Central memory CD8-positive, alpha-beta T cell (primary cell): ENCODE measurements at regions not wholly inside any gene's neighbourhood (a gene's known extent, or its start where the extent isn't known, plus 50 kb on each side); places are given as distances from the start of the nearest gene placed in this dataset.

Source experiments
- ATAC-seq: fragments of 150-1000 bp; cut with Tn5 transposase; replicated peaks from 2 replicates; pipeline ENCODE4 v1.10.0; 2022; ENCODE audit warnings: mild to moderate bottlenecking, moderate FRiP score, moderate number of reproducible peaks; ENCODE audit not compliant: poor library complexity, severe bottlenecking; ENCODE audit errors: extremely low read depth
- DNase-seq, 2 donors: peaks; one replicate each; pipeline ENCODE4 v3.0.0; 2021; ENCODE audit warnings: low spot score in 2 of 2
- H3K27ac Mint-ChIP-seq: one replicate; pipeline ENCODE4 v1.8.0; 2022; ENCODE audit warnings: low read depth, mild to moderate bottlenecking, moderate library complexity, mixed read lengths
- H3K27me3 Mint-ChIP-seq: one replicate; pipeline ENCODE4 v1.8.0; 2022; ENCODE audit warnings: mixed read lengths
- H3K36me3 Mint-ChIP-seq: one replicate; pipeline ENCODE4 v1.8.0; 2022; ENCODE audit warnings: mild to moderate bottlenecking, moderate library complexity, mixed read lengths; ENCODE audit not compliant: insufficient read depth
- H3K4me1 Mint-ChIP-seq: one replicate; pipeline ENCODE4 v1.8.0; 2022; ENCODE audit warnings: mixed read lengths
- H3K4me3 Mint-ChIP-seq: one replicate; pipeline ENCODE4 v1.8.0; 2022; ENCODE audit warnings: mild to moderate bottlenecking, moderate library complexity, mixed read lengths
- H3K9me3 Mint-ChIP-seq: one replicate; pipeline ENCODE4 v1.8.0; 2022; ENCODE audit warnings: mixed read lengths

DNA sequence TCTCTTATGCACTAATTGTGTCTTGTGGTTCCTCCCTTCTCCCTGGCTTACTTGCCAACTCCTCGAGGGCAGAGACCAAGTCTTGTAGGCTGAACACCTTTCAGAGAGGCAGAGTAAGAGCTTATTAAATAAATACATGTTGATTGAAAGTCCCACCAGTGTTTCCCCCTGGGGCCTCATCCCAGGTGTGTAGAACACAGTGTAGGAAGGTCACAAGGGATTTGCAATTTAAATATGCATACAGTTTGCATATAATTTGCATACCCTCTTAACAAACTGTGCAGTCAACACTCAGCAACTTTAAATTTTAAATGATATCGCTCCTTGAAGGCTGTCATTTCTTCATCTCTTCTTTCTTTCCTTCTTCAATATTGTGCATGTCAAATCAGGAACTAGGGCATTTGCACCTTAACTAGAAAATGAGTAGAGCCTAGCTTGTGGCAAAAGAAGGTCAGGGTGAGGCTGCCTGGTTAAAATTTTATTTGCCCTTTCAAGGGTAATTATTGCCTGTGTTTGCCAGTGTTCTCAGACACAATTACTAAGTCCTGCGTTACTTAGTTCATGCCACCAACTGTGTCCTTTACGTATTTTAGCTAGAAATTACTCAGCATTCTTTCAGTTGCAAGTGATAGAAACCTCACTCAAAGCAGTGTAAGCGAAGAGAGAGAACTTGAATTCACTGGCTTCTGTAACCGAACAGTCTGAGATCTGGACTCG lies 465.7 kb downstream of the HAPSTR1 start:
- DNase-seq (no peak), ATAC-seq (no peak)
- Mint-ChIP-seq H3K27ac (no peak overlapping the region), H3K4me3 (no peak overlapping the region), H3K36me3 (no peaks in the 10 kb centered on the region), H3K4me1 (no peaks in the 10 kb centered on the region), H3K9me3 (peaks cover 20% of the 10 kb centered on the region), H3K27me3 (no peaks in the 10 kb centered on the region)

DNA sequence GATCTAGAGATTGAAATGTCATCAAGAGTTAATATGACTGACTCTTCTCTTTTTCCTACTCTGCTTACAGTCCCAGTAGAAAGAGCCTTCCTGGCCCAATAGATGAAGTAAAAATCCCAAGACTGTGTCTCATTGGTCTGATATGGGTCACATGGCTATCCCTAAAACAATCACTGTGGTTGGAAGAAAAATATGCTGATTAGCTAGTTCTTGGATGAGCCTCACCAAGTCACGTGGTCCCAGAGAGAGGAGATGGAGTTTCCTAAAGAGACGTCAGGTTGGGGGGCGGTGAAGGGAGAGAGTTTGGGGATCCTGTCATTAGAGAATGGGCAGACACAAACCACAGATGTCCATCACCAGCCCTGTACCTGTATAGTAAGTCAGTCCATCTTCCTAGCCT lies 466.3 kb downstream of the HAPSTR1 start:
- no peak overlapping the region for H3K27ac Mint-ChIP-seq

DNA sequence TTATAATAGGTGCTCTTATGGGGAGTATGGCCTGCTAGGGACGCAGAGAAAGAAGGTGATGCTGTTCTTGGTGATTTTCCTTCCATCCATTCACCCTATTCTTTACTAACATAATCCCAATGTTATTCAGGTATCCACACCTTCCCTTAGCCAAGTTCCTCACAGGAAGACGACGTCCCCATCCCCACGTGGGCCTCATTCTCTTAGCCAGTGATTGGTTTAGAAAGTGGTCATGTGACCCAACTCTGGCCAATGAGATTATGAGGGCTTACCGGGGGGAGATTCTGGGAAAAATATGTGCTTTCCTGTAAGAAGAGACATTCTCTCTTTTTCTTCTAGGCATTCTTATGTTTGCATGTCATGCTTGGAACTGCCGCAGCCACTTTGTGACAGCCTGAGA lies 474.7 kb downstream of the HAPSTR1 start:
- no peak overlapping the region for H3K4me3 Mint-ChIP-seq

More for the DNA sequence above, 466.3 kb downstream of the HAPSTR1 start:
- Mint-ChIP-seq H3K4me3 (no peak overlapping the region), H3K27me3 (no peaks in the 10 kb centered on the region), H3K9me3 (peaks cover 20% of the 10 kb centered on the region), H3K4me1 (no peaks in the 10 kb centered on the region), H3K36me3 (no peaks in the 10 kb centered on the region)
- ATAC-seq = no peak
- no peak for DNase-seq

DNA sequence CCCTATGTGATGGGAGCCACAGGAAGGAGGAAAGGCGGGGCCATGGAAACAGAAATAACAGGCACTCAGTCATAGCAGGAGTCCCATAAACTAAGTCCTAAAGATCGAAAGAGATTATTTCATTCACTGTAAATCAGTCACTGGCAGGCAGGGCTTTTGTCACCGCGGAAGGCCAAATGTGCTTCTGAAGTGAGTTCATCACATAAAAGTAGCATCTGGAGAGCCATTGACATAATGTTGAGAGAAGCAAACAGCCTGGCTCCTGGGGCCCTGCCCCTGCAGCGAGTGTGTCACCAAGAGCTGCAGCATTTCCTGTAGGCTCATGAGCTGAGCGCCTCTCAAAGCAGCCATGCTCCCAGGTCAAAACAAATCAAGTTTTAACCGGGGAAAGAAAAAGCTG lies 476.2 kb downstream of the HAPSTR1 start:
- DNase-seq (no peak), ATAC-seq (no peak)
- Mint-ChIP-seq H3K9me3 (no peaks in the 10 kb centered on the region), H3K27me3 (no peaks in the 10 kb centered on the region), H3K27ac (no peak overlapping the region), H3K4me3 (no peak overlapping the region), H3K4me1 (no peaks in the 10 kb centered on the region), H3K36me3 (no peaks in the 10 kb centered on the region)

More for the DNA sequence above, 474.7 kb downstream of the HAPSTR1 start:
- DNase-seq (no peak), ATAC-seq (no peak)
- H3K4me1 Mint-ChIP-seq = no peaks in the 10 kb centered on the region
- no peaks in the 10 kb centered on the region for H3K27me3 Mint-ChIP-seq
- H3K9me3 Mint-ChIP-seq = no peaks in the 10 kb centered on the region
- no peaks in the 10 kb centered on the region for H3K36me3 Mint-ChIP-seq
- no peak overlapping the region for H3K27ac Mint-ChIP-seq

DNA sequence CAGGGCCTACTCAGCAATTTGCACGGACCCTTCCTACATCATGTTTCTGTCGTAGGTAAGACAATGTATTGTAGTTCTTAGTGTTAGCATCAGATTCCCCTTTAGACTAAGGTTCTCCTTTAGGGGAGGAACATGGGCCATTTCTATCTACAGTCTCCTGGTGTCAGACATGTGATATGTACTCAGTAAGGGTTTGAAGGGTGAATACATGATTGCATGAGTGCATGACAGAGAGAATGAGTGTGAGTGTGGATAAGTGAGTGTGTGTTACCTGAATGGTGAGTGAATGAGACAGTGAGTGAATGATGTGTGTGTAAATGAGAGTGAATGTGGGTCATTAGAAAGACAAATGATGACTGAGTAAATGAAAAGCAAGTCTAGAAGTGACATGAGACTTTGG lies 476.8 kb downstream of the HAPSTR1 start:
- no peaks in the 10 kb centered on the region for H3K36me3 Mint-ChIP-seq
- H3K9me3 Mint-ChIP-seq = no peaks in the 10 kb centered on the region
- no peaks in the 10 kb centered on the region for H3K4me1 Mint-ChIP-seq
- ATAC-seq (no peak), DNase-seq (no peak)
- no peak overlapping the region for H3K4me3 Mint-ChIP-seq
- no peaks in the 10 kb centered on the region for H3K27me3 Mint-ChIP-seq
- no peak overlapping the region for H3K27ac Mint-ChIP-seq

DNA sequence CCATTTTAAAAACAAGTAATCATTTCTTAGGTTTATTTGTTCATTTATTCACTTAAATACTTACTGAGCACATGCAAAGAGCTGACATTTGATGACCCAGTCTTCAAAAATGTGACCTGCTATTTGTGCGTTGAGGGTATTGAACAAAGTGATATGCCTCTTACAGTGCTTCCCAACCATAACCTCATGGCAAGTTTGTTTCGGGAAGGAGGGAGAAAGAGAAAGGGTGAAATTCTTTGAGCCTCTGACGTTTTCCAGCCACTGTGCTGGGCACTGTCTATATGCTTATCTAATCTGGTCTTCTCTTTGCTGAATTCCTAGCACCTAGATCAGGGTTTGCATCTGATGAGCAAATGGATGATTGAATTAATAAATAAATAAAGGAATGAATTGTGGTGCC lies 479.1 kb downstream of the HAPSTR1 start:
- Mint-ChIP-seq H3K4me3 (no peak overlapping the region), H3K4me1 (no peaks in the 10 kb centered on the region), H3K36me3 (no peaks in the 10 kb centered on the region), H3K9me3 (no peaks in the 10 kb centered on the region), H3K27me3 (no peaks in the 10 kb centered on the region), H3K27ac (no peak overlapping the region)
- DNase-seq (no peak), ATAC-seq (no peak)

DNA sequence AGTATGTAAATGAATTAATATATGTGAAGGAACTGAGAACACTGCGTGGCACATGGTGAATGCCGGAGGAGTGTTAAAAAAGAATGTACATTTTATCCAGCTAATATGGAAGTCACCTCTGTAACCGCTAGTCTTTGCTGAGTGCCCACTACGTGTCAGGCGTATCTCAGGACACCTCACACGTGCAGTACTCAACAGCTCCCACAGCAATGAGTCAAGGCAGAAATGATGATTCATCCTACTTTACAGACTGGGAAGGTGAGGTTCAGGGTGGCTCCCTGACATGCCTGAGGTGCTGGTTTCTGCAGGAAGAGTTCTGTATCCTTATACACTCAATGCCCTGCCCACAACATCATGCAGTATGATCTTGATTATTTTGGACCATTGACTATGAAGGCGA lies 487.0 kb downstream of the HAPSTR1 start:
- peaks cover 5% of the 10 kb centered on the region for H3K9me3 Mint-ChIP-seq
- no peaks in the 10 kb centered on the region for H3K4me1 Mint-ChIP-seq
- no peaks in the 10 kb centered on the region for H3K36me3 Mint-ChIP-seq
- no peak for DNase-seq
- H3K4me3 Mint-ChIP-seq = no peak overlapping the region
- H3K27ac Mint-ChIP-seq = no peak overlapping the region
- no peak for ATAC-seq
- no peaks in the 10 kb centered on the region for H3K27me3 Mint-ChIP-seq

DNA sequence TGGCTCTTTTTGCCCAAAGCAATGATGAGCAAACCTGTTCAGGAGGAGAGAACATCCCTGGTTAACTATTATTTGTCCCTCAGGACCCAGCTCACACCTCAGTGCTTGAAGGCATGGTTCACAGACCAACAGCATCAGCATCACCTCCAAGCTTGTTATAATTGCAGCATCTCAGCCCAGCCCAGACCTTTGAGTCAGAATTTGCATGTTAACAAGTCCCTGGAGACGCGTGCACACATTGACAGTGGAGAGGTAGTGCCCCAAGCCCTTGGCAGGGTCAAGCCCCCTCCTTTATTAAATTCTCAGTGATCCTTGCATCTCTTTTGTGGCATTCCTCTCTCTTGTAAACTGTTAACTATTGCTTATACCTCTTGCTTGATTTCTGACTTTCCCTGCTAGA lies 488.6 kb downstream of the HAPSTR1 start:
- Mint-ChIP-seq H3K36me3 (no peaks in the 10 kb centered on the region), H3K27me3 (no peaks in the 10 kb centered on the region)

DNA sequence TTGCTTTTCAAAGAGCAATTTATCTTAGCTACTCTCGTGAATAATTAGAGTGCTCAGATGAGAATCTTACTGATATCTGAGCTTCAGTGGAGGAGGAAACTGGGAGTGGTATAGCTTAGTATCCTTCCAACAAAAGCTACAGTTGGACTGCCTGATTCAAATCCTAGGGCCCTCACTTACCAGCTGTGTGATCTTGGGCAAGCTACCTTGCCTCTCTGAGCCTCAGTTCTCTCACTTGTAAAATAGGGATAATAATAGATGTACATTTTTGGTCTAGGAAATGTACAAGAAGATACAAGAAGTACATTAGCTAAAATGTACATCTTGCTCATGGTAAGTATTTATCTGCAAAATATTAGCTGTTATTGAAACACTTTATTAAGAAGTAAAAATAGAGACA lies 502.0 kb downstream of the HAPSTR1 start:
- Mint-ChIP-seq H3K9me3 (peaks cover 9% of the 10 kb centered on the region), H3K4me1 (no peaks in the 10 kb centered on the region), H3K27ac (no peak overlapping the region), H3K27me3 (no peaks in the 10 kb centered on the region), H3K36me3 (no peaks in the 10 kb centered on the region), H3K4me3 (no peak overlapping the region)
- ATAC-seq (no peak), DNase-seq (no peak)

More for the DNA sequence above, 488.6 kb downstream of the HAPSTR1 start:
- H3K9me3 Mint-ChIP-seq = peaks cover 12% of the 10 kb centered on the region
- H3K27ac Mint-ChIP-seq = no peak overlapping the region
- DNase-seq (no peak), ATAC-seq (no peak)
- H3K4me3 Mint-ChIP-seq = no peak overlapping the region
- H3K4me1 Mint-ChIP-seq = no peaks in the 10 kb centered on the region

DNA sequence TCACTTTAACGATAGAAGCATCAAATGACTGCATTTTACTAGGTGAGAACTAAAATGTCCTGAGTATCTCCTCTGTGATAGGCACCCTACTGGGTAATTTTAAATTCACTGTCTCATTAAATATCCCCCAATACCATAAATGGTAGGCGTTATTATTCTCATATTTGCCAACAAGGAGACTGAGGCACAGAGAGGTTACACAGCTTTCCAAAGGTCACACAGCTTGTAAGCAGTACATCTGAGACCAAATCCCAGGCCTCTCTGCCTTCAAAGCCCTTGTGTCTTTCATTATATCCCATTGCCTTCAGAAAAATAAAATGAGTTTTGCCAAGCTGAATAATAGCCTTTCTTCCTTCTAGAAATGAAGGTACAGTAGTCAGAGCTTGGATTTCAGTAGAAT lies 502.6 kb downstream of the HAPSTR1 start:
- ATAC-seq (no peak), DNase-seq (no peak)
- H3K9me3 Mint-ChIP-seq = peaks cover 9% of the 10 kb centered on the region
- H3K27ac Mint-ChIP-seq = no peak overlapping the region
- no peaks in the 10 kb centered on the region for H3K4me1 Mint-ChIP-seq
- H3K36me3 Mint-ChIP-seq = no peaks in the 10 kb centered on the region
- H3K4me3 Mint-ChIP-seq = no peak overlapping the region
- no peaks in the 10 kb centered on the region for H3K27me3 Mint-ChIP-seq

DNA sequence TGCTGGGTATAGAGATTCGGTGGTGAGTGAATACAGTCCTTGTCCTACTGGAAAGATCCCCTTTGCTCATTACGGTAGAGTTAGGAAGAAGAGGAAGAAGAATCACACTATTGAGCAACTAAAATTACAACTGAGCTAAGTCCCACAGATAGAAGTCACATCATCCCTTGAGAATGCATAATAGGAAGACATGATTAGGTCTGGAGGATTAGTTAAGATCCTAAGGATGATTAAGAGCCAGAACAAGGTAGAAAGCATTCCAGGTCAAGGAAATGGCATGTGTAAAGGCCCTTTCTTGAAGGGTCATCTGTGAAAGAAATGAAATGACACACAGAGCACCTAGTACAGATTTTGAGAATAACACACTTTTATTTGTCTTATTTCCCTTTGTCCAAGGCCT lies 503.5 kb downstream of the HAPSTR1 start:
- Mint-ChIP-seq H3K27ac (no peak overlapping the region), H3K36me3 (no peaks in the 10 kb centered on the region), H3K4me3 (no peak overlapping the region), H3K4me1 (no peaks in the 10 kb centered on the region), H3K27me3 (no peaks in the 10 kb centered on the region), H3K9me3 (peaks cover 9% of the 10 kb centered on the region)
- no peak for ATAC-seq
- DNase-seq = no peak

DNA sequence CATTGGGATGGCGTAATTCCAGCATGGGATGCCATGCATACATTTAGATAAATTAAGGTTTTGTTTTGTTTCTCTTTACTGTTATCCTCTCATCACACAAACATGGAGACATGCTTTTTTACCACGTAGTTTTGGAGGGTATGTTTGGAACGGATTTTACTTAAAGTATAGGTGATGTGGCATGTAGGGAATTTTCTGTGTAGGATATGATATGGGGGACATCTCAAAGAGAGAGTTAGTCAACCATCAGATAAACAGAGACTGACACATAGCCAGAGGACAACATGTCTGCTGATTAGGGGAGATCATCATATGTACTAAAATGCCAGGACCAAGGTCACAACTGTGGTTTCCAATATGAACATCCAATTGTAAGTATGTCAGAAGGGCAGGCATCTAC lies 503.9 kb downstream of the HAPSTR1 start:
- Mint-ChIP-seq H3K9me3 (peaks cover 6% of the 10 kb centered on the region), H3K27ac (no peak overlapping the region), H3K36me3 (no peaks in the 10 kb centered on the region), H3K4me1 (no peaks in the 10 kb centered on the region), H3K27me3 (no peaks in the 10 kb centered on the region), H3K4me3 (no peak overlapping the region)
- DNase-seq = no peak
- no peak for ATAC-seq

DNA sequence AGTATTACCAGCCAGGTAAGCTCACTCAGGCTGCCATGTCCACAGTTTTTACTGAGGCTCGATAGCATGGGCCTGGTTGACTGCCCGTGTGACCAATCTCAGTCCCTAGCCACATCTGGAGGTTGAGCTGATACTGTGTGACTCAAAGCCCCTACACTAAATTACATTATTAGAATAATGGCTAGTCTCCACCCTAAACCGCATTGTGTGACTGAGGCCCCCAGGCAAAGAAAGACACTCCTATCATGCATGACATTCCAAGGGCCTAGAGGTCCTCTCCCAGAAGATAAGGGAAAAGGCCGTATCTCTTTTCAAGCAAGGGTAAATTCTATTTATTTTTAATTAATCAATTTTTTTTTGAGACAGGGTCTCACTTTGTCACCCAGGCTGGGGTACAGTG lies 505.3 kb downstream of the HAPSTR1 start:
- DNase-seq = no peak
- Mint-ChIP-seq H3K36me3 (no peaks in the 10 kb centered on the region), H3K9me3 (peaks cover 4% of the 10 kb centered on the region), H3K27me3 (no peaks in the 10 kb centered on the region), H3K27ac (no peak overlapping the region), H3K4me1 (no peaks in the 10 kb centered on the region), H3K4me3 (no peak overlapping the region)
- no peak for ATAC-seq
